ENCODE measurements at regions not wholly inside any gene's neighbourhood (a gene's known extent, or its start where the extent isn't known, plus 50 kb on each side); places are given as distances from the start of the nearest gene placed in this dataset.
"Not testable (repeated sequence)": the region's sequence is repeated elsewhere in the genome, so short reads cannot be mapped to it uniquely, and the experiment has no call there.

DNA sequence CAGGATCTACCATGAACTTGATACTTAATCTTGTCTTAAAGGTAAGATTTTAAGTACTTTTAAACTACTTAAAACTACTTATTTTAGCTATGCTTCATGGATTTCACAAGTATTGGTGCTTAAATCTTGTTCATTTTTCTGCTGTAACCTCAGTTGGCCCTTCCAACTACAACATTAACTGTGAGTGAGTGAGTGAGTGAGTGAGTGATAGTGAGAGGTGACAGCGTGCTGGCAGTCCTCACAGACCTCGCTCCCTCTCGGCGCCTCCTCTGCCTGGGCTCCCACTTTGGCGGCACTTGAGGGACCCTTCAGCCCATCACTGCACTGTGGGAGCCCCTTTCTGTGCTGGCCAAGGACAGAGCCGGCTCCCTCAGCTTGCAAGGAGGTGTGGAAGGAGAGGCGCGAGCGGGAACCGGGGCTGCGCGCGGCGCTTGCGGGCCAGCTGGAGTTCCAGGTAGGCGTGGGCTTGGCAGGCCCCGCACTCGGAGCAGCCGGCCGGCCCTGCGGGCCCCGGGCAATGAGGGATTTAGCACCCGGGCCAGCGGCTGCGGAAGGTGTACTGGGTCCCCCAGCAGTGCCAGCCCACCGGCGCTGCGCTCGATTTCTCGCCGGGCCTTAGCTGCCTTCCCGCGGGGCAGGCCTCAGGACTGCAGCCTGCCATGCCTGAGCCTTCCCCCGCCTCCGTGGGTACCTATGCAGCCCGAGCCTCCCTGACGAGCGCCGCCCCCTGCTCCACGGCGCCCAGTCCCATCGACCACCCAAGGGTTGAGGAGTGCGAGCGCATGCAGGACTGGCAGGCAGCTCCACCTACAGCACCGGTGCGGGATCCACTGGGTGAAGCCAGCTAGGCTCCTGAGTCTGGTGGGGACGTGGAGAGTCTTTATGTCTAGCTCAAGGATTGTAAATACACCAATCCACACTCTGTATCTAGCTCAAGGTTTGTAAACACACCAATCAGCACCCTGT lies 1558.6 kb upstream of the SEL1L start:
- not testable (repeated sequence) for TF ChIP-seq POLR2A (IDR thresholded peaks at IDR 0.05; ENCODE audit: low read length); GATA1 (IDR thresholded peaks at IDR 0.05; ENCODE audit: low read depth, low read length)

Measured in erythroblast (primary cell).